ENCODE measurements at regions not wholly inside any gene's neighbourhood (a gene's known extent, or its start where the extent isn't known, plus 50 kb on each side); places are given as distances from the start of the nearest gene placed in this dataset.

DNA sequence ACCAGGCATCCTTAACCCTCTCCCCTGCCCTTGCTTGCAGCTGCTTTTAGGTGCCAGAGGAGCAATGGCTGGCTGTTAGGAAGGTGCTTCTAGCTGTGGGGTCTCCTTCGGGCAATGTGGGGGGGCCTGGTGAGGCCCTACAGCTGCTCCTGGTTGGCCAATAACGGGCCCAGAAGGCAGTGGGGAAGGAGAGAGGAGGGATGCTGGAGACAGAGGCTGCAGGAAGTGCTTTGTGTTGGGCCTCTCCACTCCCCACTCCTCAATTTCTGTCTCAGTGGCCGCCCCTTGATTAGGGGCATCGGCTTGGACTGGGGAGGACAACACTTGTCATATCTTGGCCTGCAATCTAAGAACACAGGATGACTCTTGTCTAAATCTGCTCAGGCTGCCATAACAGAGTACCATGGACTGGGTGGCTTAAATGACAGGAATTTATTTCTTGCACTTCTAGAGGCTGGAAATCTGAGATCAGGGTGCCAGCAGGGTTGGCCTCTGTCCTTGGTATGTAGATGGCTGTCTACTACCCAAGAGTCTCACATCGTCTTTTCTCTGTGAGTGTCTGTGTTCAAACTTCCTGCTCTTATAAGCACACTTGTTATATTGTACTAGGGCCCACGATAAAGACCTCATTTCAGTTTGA lies 374.3 kb downstream of the MID1IP1 start:
- TF ChIP-seq, protein P1, sequence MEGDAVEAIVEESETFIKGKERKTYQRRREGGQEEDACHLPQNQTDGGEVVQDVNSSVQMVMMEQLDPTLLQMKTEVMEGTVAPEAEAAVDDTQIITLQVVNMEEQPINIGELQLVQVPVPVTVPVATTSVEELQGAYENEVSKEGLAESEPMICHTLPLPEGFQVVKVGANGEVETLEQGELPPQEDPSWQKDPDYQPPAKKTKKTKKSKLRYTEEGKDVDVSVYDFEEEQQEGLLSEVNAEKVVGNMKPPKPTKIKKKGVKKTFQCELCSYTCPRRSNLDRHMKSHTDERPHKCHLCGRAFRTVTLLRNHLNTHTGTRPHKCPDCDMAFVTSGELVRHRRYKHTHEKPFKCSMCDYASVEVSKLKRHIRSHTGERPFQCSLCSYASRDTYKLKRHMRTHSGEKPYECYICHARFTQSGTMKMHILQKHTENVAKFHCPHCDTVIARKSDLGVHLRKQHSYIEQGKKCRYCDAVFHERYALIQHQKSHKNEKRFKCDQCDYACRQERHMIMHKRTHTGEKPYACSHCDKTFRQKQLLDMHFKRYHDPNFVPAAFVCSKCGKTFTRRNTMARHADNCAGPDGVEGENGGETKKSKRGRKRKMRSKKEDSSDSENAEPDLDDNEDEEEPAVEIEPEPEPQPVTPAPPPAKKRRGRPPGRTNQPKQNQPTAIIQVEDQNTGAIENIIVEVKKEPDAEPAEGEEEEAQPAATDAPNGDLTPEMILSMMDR (IDR thresholded peaks at IDR 0.05; ENCODE audit: low read depth, low read length), result no peak
- no peak for TF ChIP-seq EZH2phosphoT487 (IDR thresholded peaks at IDR 0.05; ENCODE audit: low read depth)

Data from OCI-LY3 (cell line).